Chondrocyte (in vitro differentiated cells): ENCODE measurements at regions not wholly inside any gene's neighbourhood (a gene's known extent, or its start where the extent isn't known, plus 50 kb on each side); places are given as distances from the start of the nearest gene placed in this dataset.
"Not testable (repeated sequence)": the region's sequence is repeated elsewhere in the genome, so short reads cannot be mapped to it uniquely, and the experiment has no call there.

Experiments used
- DNase-seq: peaks from one replicate; pipeline ENCODE4 v3.0.0; 2021; ENCODE audit warnings: mixed read lengths, low spot score
- H3K27ac Mint-ChIP-seq: one replicate; pipeline ENCODE4 v1.8.0; 2021; ENCODE audit warnings: mild to moderate bottlenecking, moderate library complexity, mixed read lengths; ENCODE audit not compliant: unreplicated experiment
- H3K27me3 Mint-ChIP-seq: 2 replicates; pipeline ENCODE4 v1.8.0; 2021; ENCODE audit warnings: low read depth, mixed read lengths
- H3K36me3 Mint-ChIP-seq: 2 replicates; pipeline ENCODE4 v1.8.0; 2021; ENCODE audit warnings: low read depth, mixed read lengths
- H3K4me1 Mint-ChIP-seq: 2 replicates; pipeline ENCODE4 v1.8.0; 2021; ENCODE audit warnings: low read depth, mild to moderate bottlenecking, mixed read lengths
- H3K4me3 Mint-ChIP-seq: one replicate; pipeline ENCODE4 v1.8.0; 2021; ENCODE audit warnings: mild to moderate bottlenecking, moderate library complexity, mixed read lengths; ENCODE audit not compliant: unreplicated experiment
- H3K9me3 Mint-ChIP-seq: 2 replicates; pipeline ENCODE4 v1.8.0; 2021; ENCODE audit warnings: low read depth, mixed read lengths
- CTCF ChIP-seq: fragments of 200-600 bp; sonication (generic); IDR thresholded peaks from 2 replicates; pipeline ENCODE4 v1.5.0; 2021; ENCODE audit warnings: antibody characterized with exemption, mild to moderate bottlenecking, moderate library complexity

- TF ChIP-seq CTCF, result no peak
- no peaks in the 10 kb centered on the region for H3K36me3 Mint-ChIP-seq
- H3K9me3 Mint-ChIP-seq, result peaks cover 9% of the 10 kb centered on the region
- H3K4me3 Mint-ChIP-seq, result no peak overlapping the region
- H3K27me3 Mint-ChIP-seq, result no peaks in the 10 kb centered on the region
- DNase-seq, result no peak
- no peaks in the 10 kb centered on the region for H3K4me1 Mint-ChIP-seq
- H3K27ac Mint-ChIP-seq, result no peak overlapping the region
Measured at GRCh38 chr14:25375639-25376038, 325.7 kb upstream of the STXBP6 start.

GRCh38 chr14:25371068-25371467, 321.1 kb upstream of the STXBP6 start:
- Mint-ChIP-seq H3K27me3 (no peaks in the 10 kb centered on the region), H3K4me3 (no peak overlapping the region), H3K27ac (no peak overlapping the region), H3K9me3 (peaks cover 40% of the 10 kb centered on the region), H3K4me1 (no peaks in the 10 kb centered on the region), H3K36me3 (no peaks in the 10 kb centered on the region)
- TF ChIP-seq CTCF, result no peak
- no peak for DNase-seq

- not testable (repeated sequence) for H3K27me3 Mint-ChIP-seq, H3K4me1 Mint-ChIP-seq, H3K36me3 Mint-ChIP-seq, H3K4me3 Mint-ChIP-seq, H3K27ac Mint-ChIP-seq
- peaks cover 44% of the 10 kb centered on the region for H3K9me3 Mint-ChIP-seq
- DNase-seq, result peak; percentile 91
Measured at GRCh38 chr14:25370057-25370456, 320.1 kb upstream of the STXBP6 start.

GRCh38 chr14:25358330-25358729, 308.4 kb upstream of the STXBP6 start:
- no peak for DNase-seq

GRCh38 chr14:25351269-25351668, 301.3 kb upstream of the STXBP6 start:
- Mint-ChIP-seq H3K27ac (no peak overlapping the region), H3K9me3 (peaks cover 7% of the 10 kb centered on the region), H3K4me3 (no peak overlapping the region), H3K4me1 (no peaks in the 10 kb centered on the region), H3K36me3 (no peaks in the 10 kb centered on the region), H3K27me3 (no peaks in the 10 kb centered on the region)
- DNase-seq, result no peak
- TF ChIP-seq CTCF, result no peak

More at GRCh38 chr14:25358330-25358729, 308.4 kb upstream of the STXBP6 start:
- Mint-ChIP-seq H3K4me3 (no peak overlapping the region), H3K36me3 (no peaks in the 10 kb centered on the region), H3K4me1 (no peaks in the 10 kb centered on the region), H3K9me3 (peaks cover 31% of the 10 kb centered on the region), H3K27me3 (no peaks in the 10 kb centered on the region), H3K27ac (no peak overlapping the region)
- no peak for TF ChIP-seq CTCF

- H3K4me3 Mint-ChIP-seq, result no peak overlapping the region
- H3K36me3 Mint-ChIP-seq, result no peaks in the 10 kb centered on the region
- no peak for DNase-seq
- peaks cover 10% of the 10 kb centered on the region for H3K9me3 Mint-ChIP-seq
- no peak overlapping the region for H3K27ac Mint-ChIP-seq
- H3K4me1 Mint-ChIP-seq, result no peaks in the 10 kb centered on the region
- no peaks in the 10 kb centered on the region for H3K27me3 Mint-ChIP-seq
- no peak for TF ChIP-seq CTCF
Measured at GRCh38 chr14:25350802-25351201, 300.9 kb upstream of the STXBP6 start.
